SU-DHL-6 (cell line): ENCODE measurements at regions not wholly inside any gene's neighbourhood (a gene's known extent, or its start where the extent isn't known, plus 50 kb on each side); places are given as distances from the start of the nearest gene placed in this dataset.

Experiments
- CTCF ChIP-seq: fragments of 200-600 bp; sonication (generic); IDR thresholded peaks from one replicate; pipeline ENCODE4 v1.5.1; 2017; ENCODE audit warnings: antibody characterized with exemption, mild to moderate bottlenecking, low read length, moderate library complexity; ENCODE audit not compliant: insufficient read depth, poor library complexity, severe bottlenecking
- EZH2phosphoT487 ChIP-seq: fragments of 200-600 bp; sonication (generic), shearing (Covaris generic); conservative IDR thresholded peaks from 2 replicates; pipeline ENCODE4 v1.6.1; 2018; ENCODE audit warnings: mild to moderate bottlenecking, antibody characterized with exemption, low read length, moderate library complexity, mixed read lengths

GRCh38 chr6:67757465-67758033 is 877.5 kb upstream of the ADGRB3 start:
- TF ChIP-seq CTCF = no peak
- no peak for TF ChIP-seq EZH2phosphoT487
